A673 (cell line): ENCODE measurements at regions not wholly inside any gene's neighbourhood (a gene's known extent, or its start where the extent isn't known, plus 50 kb on each side); places are given as distances from the start of the nearest gene placed in this dataset.

ENCODE experiments used
- EZH2 ChIP-seq: fragments of 200-600 bp; sonication (generic); IDR thresholded peaks from 2 replicates; pipeline ENCODE4 v1.6.1; 2017; ENCODE audit warnings: borderline replicate concordance, low read depth, mild to moderate bottlenecking, mixed read lengths, antibody characterized with exemption, low read length; ENCODE audit not compliant: poor library complexity, severe bottlenecking
- TF ChIP-seq, protein P1 (sequence below): fragments of 300-800, 200-600 bp; sonication (generic); conservative IDR thresholded peaks from 2 replicates; pipeline ENCODE4 v1.5.1; 2017; ENCODE audit warnings: low read depth, mild to moderate bottlenecking, antibody characterized with exemption, low read length, moderate library complexity, mixed read lengths

DNA sequence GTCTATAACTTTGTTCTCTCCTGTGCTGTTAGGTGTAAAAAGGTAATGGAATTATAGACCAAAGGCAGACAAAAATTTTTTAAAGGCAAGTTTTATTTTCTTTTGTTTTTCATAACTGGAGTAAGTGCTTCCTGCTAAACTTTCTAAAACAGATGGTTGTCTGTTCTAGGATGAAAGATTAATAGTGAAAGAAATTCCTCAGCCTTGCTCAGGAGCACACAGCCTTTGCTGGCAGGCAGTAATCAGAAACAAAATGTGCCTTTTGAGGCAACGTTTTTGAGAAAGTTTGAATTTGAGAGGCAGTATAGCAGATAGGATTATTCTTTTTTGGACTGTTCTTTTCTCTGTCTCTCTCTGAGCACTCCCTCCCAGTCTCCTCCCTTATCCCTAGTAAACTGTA lies 2749.5 kb downstream of the PCDH9 start:
- TF ChIP-seq EZH2 = no peak
- TF ChIP-seq, protein P1, sequence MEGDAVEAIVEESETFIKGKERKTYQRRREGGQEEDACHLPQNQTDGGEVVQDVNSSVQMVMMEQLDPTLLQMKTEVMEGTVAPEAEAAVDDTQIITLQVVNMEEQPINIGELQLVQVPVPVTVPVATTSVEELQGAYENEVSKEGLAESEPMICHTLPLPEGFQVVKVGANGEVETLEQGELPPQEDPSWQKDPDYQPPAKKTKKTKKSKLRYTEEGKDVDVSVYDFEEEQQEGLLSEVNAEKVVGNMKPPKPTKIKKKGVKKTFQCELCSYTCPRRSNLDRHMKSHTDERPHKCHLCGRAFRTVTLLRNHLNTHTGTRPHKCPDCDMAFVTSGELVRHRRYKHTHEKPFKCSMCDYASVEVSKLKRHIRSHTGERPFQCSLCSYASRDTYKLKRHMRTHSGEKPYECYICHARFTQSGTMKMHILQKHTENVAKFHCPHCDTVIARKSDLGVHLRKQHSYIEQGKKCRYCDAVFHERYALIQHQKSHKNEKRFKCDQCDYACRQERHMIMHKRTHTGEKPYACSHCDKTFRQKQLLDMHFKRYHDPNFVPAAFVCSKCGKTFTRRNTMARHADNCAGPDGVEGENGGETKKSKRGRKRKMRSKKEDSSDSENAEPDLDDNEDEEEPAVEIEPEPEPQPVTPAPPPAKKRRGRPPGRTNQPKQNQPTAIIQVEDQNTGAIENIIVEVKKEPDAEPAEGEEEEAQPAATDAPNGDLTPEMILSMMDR = no peak
